NB4 (cell line): ENCODE measurements at regions not wholly inside any gene's neighbourhood (a gene's known extent, or its start where the extent isn't known, plus 50 kb on each side); places are given as distances from the start of the nearest gene placed in this dataset.

Experiments used
- MAX ChIP-seq: IDR thresholded peaks from 2 replicates; pipeline ENCODE4 v1.6.1; 2011; ENCODE audit warnings: low read depth, low read length
- MYC ChIP-seq: IDR thresholded peaks from 2 replicates; pipeline ENCODE4 v1.6.1; 2011; ENCODE audit warnings: low read depth, low read length
- POLR2A ChIP-seq: IDR thresholded peaks from 2 replicates; pipeline ENCODE4 v1.6.1; 2011; ENCODE audit warnings: mild to moderate bottlenecking; ENCODE audit not compliant: insufficient read length; ENCODE audit errors: extremely low read depth
- TF ChIP-seq, protein P1 (sequence below): IDR thresholded peaks from one replicate; pipeline ENCODE4 v1.5.1; 2012; ENCODE audit warnings: low read depth, low read length

- TF ChIP-seq, protein P1, sequence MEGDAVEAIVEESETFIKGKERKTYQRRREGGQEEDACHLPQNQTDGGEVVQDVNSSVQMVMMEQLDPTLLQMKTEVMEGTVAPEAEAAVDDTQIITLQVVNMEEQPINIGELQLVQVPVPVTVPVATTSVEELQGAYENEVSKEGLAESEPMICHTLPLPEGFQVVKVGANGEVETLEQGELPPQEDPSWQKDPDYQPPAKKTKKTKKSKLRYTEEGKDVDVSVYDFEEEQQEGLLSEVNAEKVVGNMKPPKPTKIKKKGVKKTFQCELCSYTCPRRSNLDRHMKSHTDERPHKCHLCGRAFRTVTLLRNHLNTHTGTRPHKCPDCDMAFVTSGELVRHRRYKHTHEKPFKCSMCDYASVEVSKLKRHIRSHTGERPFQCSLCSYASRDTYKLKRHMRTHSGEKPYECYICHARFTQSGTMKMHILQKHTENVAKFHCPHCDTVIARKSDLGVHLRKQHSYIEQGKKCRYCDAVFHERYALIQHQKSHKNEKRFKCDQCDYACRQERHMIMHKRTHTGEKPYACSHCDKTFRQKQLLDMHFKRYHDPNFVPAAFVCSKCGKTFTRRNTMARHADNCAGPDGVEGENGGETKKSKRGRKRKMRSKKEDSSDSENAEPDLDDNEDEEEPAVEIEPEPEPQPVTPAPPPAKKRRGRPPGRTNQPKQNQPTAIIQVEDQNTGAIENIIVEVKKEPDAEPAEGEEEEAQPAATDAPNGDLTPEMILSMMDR = no peak
- TF ChIP-seq MYC (no peak), MAX (no peak), POLR2A (no peak)
Observed at GRCh38 chr7:42597300-42597699, 314.6 kb downstream of the C7orf25 start.
